Gastroesophageal sphincter (tissue), 4 donors: ENCODE measurements at regions not wholly inside any gene's neighbourhood (a gene's known extent, or its start where the extent isn't known, plus 50 kb on each side); places are given as distances from the start of the nearest gene placed in this dataset.

Experiments used
- ATAC-seq: fragments of 150-250 bp; one replicate; pipeline ENCODE4 v1.9.1; 2016; ENCODE audit warnings: mild to moderate bottlenecking, moderate library complexity
- H3K27ac ChIP-seq, 4 donors: fragments of 200-600 bp; sonication (generic) in 3 of 4; 1 replicate in 3 of 4; 2 replicates in 1 of 4; pipeline ENCODE4 v1.5.1; 2016 to 2019
- H3K27me3 ChIP-seq: fragments of 200-600 bp; sonication (generic); one replicate; pipeline ENCODE4 v1.5.1; 2019
- H3K36me3 ChIP-seq, 2 donors: fragments of 200-600 bp; sonication (generic); one replicate each; pipeline ENCODE4 v1.5.1; 2019; ENCODE audit warnings: control low read depth in 1 of 2
- H3K4me1 ChIP-seq, 3 donors: fragments of 200-600 bp; sonication (generic); 1 replicate in 2 of 3; 2 replicates in 1 of 3; pipeline ENCODE4 v1.5.1; 2016 to 2019; ENCODE audit warnings: control low read depth in 2 of 3
- H3K4me3 ChIP-seq, 2 donors: fragments of 200-600 bp; sonication (generic); one replicate each; pipeline ENCODE4 v1.5.1; 2019; ENCODE audit warnings: mild to moderate bottlenecking in 1 of 2, moderate library complexity in 1 of 2
- H3K9me3 ChIP-seq, 3 donors: fragments of 200-600 bp; sonication (generic); one replicate each; pipeline ENCODE4 v1.5.1; 2017 to 2019; ENCODE audit warnings: control low read depth in 2 of 3
- EP300 ChIP-seq: sonication (generic); formaldehyde crosslinking; IDR thresholded peaks from one replicate; pipeline ENCODE4 v1.6.1; 2017; ENCODE audit warnings: antibody characterized with exemption, mild to moderate bottlenecking
- POLR2A ChIP-seq, 2 donors: fragments of 450-650 bp; IDR thresholded peaks; one replicate each; pipeline ENCODE4 v1.6.1; 2017; ENCODE audit warnings: antibody characterized with exemption in 2 of 2, mild to moderate bottlenecking in 2 of 2, moderate library complexity in 1 of 2
- POLR2AphosphoS5 ChIP-seq: sonication (generic); formaldehyde crosslinking; IDR thresholded peaks from one replicate; pipeline ENCODE4 v1.6.1; 2017; ENCODE audit warnings: antibody characterized with exemption
- WGBS, 2 donors: methylation state at CpG; one replicate each; pipeline ENCODE4 v1.1.5; 2018; ENCODE audit warnings: low coverage in 1 of 2; 5-methylcytosine and 5-hydroxymethylcytosine counted together
- TF ChIP-seq, protein P1 (sequence below), 4 experiments: fragments of 200-600 bp in 2 of 4; fragments of 450-650 bp in 2 of 4; sonication (generic) in 1 of 4; IDR thresholded peaks; one replicate each; pipeline ENCODE4 v1.5.1; 2017 to 2019; ENCODE audit warnings: antibody characterized with exemption in 4 of 4, mild to moderate bottlenecking in 2 of 4, moderate library complexity in 2 of 4

DNA sequence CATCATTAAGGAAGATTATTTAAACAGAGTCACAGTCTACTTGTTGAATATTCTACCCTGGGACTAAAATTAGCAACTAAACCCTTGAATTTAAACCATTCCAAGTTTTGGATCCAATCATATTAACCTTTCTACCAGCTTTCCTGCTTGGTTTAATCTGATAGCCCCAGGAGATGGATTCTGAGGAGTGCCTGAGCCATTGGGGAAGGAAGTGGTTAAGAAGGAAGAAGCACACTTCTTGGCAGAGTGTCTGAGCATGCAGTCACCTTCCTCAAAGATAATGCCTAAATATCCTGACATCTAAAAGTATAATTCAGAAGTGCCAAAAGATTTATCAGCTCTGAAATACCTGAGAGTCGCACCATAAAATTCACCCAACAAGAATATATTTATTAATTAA is 74.1 kb upstream of the SNCAIP start:
- Histone ChIP-seq H3K36me3 (no peaks in the 10 kb centered on the region), H3K4me1 (no peaks in the 10 kb centered on the region), H3K27ac (no peak overlapping the region), H3K27me3 (no peaks in the 10 kb centered on the region), H3K9me3 (no peaks in the 10 kb centered on the region), H3K4me3 (no peak overlapping the region)
- 31 to 47% methylated on average over 1 of the region's 1 CpG for WGBS, 2 donors
- TF ChIP-seq POLR2A (IDR thresholded peaks at IDR 0.05): no peak
- TF ChIP-seq, protein P1, sequence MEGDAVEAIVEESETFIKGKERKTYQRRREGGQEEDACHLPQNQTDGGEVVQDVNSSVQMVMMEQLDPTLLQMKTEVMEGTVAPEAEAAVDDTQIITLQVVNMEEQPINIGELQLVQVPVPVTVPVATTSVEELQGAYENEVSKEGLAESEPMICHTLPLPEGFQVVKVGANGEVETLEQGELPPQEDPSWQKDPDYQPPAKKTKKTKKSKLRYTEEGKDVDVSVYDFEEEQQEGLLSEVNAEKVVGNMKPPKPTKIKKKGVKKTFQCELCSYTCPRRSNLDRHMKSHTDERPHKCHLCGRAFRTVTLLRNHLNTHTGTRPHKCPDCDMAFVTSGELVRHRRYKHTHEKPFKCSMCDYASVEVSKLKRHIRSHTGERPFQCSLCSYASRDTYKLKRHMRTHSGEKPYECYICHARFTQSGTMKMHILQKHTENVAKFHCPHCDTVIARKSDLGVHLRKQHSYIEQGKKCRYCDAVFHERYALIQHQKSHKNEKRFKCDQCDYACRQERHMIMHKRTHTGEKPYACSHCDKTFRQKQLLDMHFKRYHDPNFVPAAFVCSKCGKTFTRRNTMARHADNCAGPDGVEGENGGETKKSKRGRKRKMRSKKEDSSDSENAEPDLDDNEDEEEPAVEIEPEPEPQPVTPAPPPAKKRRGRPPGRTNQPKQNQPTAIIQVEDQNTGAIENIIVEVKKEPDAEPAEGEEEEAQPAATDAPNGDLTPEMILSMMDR (IDR thresholded peaks at IDR 0.05): no peak
- TF ChIP-seq POLR2AphosphoS5: no peak
- TF ChIP-seq EP300: no peak
- ATAC-seq: no peak

DNA sequence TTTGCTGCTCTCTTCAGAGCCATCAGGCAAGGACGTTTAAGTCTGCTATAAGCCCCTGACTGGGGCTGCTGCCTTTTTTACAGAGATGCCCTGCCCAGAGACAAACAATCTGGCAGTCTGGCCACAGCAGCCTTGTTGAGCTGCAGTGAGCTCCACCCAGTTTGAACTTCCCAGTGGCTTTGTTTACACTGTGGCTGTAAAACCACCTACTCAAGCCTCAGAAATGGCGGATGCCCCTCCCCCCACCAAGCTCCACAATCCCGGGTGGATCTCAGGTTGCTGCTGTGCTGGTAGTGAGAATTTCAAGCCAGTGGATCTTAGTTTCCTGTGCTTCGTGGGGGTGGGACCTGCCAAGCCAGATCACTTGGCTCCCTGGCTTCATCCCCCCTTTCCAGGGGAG is 59.7 kb upstream of the SNCAIP start:
- no peaks in the 10 kb centered on the region for H3K4me1 ChIP-seq
- no peak for ATAC-seq
- WGBS, 2 donors: 31 to 33% methylated on average over 2 to 3 of the region's 4 CpGs
- H3K27ac ChIP-seq: no peak overlapping the region
- H3K4me3 ChIP-seq: no peak overlapping the region
- H3K36me3 ChIP-seq: no peaks in the 10 kb centered on the region
- TF ChIP-seq POLR2A (IDR thresholded peaks at IDR 0.05) (no peak), EP300 (no peak), POLR2AphosphoS5 (no peak)
- TF ChIP-seq, protein P1 (IDR thresholded peaks at IDR 0.05): no peak
- no peaks in the 10 kb centered on the region for H3K27me3 ChIP-seq
- peaks cover 0 to 19% (median 0%) of the 10 kb centered on the region in 3 donors for H3K9me3 ChIP-seq

DNA sequence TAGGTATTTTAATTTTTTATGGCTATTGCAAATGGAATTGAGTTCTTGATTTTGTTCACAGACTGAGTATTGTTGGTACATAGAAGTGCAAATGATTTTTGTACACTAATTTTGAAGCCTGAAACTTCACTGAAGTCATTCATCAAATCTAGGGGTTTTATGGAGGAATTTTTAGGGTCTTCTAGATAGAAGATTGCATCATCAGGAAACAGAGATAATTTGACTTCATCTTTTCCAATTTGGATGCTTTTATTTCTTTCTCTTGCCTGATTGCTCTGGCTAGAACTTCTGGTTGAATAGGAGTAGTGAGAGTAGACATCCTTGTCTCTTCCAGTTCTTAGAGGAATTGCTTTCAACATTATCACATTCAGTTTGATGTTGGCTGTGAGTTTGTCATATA is 58.2 kb upstream of the SNCAIP start:
- no peak for ATAC-seq
- H3K27me3 ChIP-seq: no peaks in the 10 kb centered on the region
- H3K27ac ChIP-seq: no peak overlapping the region
- TF ChIP-seq POLR2AphosphoS5 (no peak), POLR2A (IDR thresholded peaks at IDR 0.05) (no peak), EP300 (no peak)
- TF ChIP-seq, protein P1 (IDR thresholded peaks at IDR 0.05): no peak
- H3K9me3 ChIP-seq: peaks cover 0 to 19% (median 0%) of the 10 kb centered on the region in 3 donors
- no peaks in the 10 kb centered on the region for H3K36me3 ChIP-seq
- H3K4me1 ChIP-seq: no peaks in the 10 kb centered on the region
- H3K4me3 ChIP-seq: no peak overlapping the region

DNA sequence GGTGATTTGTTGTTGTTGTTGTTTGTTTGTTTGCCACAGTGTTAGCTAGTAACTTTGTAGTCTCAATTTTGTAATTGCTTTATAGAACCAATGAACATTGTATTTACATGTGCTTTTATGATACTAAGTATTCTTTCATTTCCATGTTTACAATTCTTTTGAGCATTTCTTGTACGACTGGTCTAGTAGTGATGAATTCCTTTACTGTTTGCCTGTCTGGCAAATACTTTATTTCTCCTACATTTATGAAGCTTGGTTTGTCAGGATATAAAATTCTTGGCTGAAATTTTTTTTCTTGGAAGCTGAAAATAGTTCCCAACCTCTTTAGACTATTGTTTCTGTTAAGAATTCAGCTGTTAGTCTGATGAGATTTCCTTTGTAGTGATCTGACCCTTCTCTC is 55.6 kb upstream of the SNCAIP start:
- Histone ChIP-seq H3K9me3 (peaks cover 0 to 19% (median 0%) of the 10 kb centered on the region in 3 donors), H3K4me3 (no peak overlapping the region), H3K27me3 (no peaks in the 10 kb centered on the region), H3K4me1 (no peaks in the 10 kb centered on the region), H3K27ac (no peak overlapping the region), H3K36me3 (no peaks in the 10 kb centered on the region)
- TF ChIP-seq EP300 (no peak), POLR2A (IDR thresholded peaks at IDR 0.05) (no peak), POLR2AphosphoS5 (no peak)
- TF ChIP-seq, protein P1 (IDR thresholded peaks at IDR 0.05): no peak
- no peak for ATAC-seq
- WGBS, 2 donors: 75 to 80% methylated on average over 1 of the region's 1 CpG

DNA sequence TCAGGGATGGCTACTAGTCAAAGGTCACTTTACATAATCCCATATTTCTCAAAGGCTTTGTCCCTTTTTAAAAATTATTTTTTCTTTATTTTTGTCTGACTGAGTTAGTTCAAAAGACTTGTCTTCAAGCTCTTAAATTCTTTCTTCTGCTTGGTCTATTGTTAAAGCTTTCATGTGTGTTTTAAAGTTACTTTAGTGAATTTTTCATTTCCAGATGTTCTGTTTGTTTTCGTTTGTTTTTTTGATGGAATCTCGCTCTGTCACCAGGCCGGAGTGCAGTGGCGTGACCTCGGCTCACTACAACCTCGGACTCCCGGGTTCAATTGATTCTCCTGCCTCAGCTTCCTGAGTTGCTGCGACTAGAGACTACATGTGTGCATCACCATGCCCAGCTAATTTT is 55.0 kb upstream of the SNCAIP start:
- H3K4me1 ChIP-seq: no peaks in the 10 kb centered on the region
- H3K4me3 ChIP-seq: no peak overlapping the region
- no peak overlapping the region for H3K27ac ChIP-seq
- 93 to 96% methylated on average over 8 of the region's 8 CpGs for WGBS, 2 donors
- no peak for ATAC-seq
- TF ChIP-seq, protein P1 (IDR thresholded peaks at IDR 0.05): no peak
- TF ChIP-seq POLR2AphosphoS5 (no peak), POLR2A (IDR thresholded peaks at IDR 0.05) (no peak), EP300 (no peak)
- no peaks in the 10 kb centered on the region for H3K36me3 ChIP-seq
- peaks cover 0 to 19% (median 0%) of the 10 kb centered on the region in 3 donors for H3K9me3 ChIP-seq
- no peaks in the 10 kb centered on the region for H3K27me3 ChIP-seq
